ENCODE measurements at regions not wholly inside any gene's neighbourhood (a gene's known extent, or its start where the extent isn't known, plus 50 kb on each side); places are given as distances from the start of the nearest gene placed in this dataset.
"Not testable (repeated sequence)": the region's sequence is repeated elsewhere in the genome, so short reads cannot be mapped to it uniquely, and the experiment has no call there.

DNA sequence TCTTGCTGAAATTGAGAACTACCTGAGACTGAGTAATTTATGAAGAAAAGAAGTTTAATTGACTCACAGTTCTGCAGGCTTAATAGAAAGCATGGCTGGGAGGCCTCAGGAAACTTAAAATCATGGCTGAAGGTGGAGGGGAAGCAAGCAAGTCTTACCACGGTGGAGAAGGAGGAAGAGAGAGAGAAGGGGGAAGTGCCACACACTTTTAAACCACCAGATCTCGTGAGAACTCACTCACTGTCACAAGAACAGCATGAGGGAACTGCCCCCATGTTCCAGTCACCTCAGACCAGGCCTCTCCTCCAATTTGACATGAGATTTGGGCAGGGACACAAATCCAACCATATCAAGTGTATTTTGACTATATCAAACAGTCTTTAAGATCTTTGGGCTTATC, 668.3 kb downstream of the SLCO4C1 start:
- DNase-seq = not testable (repeated sequence)

DNA sequence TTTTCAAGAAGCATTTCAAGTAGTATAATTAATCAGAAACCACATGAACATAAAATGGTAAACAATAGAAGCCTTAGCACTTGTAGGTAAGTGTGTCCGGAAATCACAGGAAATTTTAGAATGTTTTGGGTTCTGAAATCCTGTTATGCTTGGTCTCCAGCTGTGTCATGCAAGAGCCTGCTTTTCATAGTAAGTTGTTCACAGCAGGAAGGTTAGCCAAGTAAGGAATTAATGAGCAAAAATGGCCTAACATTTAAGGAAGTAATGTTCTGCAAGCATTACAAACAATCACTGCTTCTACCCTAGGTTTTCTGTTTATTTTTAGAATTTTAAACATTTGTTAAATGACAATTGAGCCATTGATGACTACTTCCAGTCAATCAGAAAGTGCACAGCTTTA, 669.5 kb downstream of the SLCO4C1 start:
- DNase-seq = no peak

DNA sequence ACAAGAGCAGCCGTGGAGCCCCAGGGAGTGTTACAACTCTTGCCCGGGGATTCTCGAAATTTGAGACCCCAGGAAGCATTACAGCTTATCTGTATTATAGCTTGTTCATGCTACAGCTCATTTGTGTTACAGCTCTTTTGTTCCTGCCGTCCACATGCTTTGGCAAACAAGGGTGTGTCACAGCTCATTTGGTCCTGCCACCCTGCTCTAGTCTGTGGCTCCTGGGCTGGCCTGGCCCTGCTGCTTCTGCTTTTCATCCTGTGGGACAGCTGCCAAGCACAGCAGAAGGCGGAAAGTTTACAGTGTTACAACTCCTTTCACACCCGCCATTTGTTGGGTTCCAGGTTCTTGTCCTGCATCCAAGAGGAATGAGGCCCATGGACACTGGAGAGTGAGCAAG, 685.0 kb downstream of the SLCO4C1 start:
- no peak for DNase-seq

DNA sequence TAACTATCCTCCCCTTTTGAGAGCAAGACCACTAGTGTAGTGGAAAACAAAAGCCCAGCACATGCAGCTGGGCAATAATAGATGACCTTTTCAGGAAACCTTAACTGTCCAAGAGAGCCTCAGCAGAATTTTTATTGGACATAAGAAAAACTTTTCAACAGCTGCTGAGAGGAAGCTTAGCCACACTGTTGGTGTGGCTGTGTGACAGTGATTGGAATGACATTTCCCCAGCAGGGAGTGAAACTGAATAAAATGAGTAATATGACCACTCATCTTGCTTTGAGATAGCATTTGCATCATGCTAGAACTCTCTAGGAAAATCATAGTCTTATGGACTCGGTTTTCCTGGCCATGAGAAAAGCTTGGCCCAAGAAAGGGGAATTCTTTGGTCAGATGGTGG, 687.8 kb downstream of the SLCO4C1 start:
- no peak for DNase-seq

DNA sequence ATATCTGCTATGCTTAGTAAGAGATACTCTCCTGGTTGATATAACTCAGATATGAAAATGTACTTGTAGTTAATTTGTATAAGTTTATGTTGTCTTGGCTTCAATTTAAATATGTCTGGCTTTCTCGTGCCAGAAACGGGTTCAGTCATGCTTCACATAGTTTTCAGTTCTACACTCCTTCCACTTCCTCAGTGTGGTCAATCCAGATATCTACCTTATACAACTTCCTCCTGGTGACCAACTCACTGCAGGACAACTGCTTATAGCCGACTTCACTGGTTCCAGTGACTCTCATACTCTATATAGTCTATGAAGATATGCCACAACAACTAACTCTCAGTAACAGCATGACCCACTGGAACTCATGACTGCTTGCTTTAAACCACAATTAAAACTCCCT, 690.4 kb downstream of the SLCO4C1 start:
- no peak for DNase-seq

DNA sequence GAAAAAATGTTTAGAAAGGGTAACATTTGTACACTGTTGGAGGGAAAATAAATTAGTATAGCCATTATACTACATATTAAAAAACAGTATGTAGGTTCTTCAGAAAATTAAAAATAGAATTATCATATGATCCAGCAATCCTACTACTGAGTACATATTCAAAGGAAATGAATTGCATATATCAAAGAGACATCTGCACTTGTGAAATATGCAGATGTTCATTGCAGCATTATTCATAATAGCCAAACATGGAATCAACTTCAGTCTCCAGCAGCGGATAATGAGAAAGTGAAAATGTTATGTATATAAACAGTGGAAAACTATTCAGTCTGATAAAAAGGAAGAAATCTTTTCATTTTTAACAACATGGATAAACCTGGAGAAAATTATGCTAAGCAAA, 695.5 kb downstream of the SLCO4C1 start:
- no peak for DNase-seq

DNA sequence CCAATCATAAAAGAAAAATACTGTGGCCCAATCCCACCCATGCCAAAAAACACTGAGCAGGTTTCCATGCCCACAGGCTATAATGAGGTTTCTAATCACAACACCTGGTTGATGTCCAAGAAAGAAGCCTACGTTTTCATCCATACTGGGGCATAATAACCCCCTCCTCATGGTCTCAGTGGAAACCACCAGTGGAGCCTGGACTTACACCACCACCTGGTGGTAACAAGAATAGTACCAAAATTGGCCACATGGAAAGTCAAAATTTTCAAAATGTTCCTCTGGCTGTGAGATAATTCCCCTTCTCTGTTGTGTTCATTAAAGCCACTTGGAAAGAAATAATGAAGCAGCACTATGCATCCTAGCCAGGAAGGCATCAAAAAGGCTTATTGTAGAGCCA, 687.3 kb upstream of the ST8SIA4 start:
- DNase-seq = no peak

DNA sequence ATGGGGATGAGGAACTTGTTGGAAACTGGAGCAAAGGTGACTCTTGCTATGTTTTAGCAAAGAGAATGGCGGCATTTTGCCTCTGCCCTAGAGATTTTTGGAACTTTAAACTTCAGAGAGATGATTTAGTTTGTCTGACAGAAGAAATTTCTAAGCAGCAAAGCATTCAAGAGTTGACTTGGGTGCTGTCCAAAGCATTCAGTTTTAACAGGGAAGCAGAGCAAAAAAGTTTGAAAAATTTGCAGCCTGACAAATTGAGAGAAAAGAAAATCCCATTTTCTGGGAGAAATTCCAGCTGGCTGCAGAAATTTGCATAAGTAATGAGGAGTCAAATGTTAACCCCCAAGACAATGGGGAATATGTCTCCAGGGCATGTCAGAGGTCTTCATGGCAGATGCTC, 682.3 kb upstream of the ST8SIA4 start:
- no peak for DNase-seq

DNA sequence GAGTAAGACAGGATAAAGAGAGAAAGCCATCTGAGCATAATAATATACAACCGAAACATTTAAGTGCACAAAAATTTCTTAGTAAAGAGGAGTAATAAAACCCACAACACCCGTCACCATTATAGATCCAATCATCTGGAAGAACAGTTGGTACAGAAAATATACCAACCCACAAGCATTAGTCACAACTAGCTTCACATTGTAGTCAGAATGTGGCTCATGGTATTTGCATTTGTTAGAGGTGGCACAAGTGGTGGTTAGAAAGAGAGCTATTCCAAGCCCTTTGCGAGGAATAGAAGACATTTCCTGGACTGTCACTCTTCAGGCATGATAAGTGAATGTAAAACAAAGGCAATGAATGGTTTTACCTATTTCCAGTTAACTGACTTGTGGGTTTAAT, 677.5 kb upstream of the ST8SIA4 start:
- no peak for DNase-seq

DNA sequence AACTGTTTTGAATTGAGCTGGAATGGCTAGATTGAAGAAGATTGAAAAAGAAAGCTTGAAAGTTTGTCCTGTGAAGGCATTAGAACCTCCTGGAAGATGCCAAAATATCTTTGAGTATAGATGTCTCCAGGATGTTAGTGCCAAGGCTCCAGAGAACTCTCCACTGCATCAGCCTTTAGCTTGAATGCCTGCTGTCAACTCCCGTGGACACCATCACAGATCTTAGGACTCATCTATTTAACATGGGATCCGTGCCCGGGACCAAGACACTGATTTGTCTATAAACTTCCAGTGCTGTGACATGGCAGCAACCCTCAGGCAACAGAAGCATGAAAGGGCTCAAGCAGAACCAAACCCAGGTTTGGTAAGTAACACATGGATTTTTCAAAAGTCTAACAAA, 670.9 kb upstream of the ST8SIA4 start:
- no peak for DNase-seq

DNA sequence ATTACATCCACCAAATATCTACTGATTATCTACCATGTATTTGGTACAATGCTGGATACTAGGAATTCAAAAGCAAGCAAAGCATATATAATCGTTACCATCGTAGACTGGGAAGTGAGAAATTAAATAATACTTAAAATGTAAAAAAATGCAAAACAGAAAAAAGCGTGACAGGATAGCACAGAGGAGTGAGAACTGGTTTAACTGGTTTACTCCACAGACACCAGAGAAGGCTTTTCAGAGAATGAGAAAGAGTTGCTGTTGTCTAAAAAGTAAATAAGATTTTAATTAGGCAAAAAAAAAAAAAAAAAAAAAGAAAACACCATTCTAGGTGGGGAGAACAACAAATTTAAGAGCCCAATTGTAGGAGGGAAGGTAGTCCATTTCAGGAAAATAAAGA, 657.9 kb upstream of the ST8SIA4 start:
- DNase-seq = no peak

DNA sequence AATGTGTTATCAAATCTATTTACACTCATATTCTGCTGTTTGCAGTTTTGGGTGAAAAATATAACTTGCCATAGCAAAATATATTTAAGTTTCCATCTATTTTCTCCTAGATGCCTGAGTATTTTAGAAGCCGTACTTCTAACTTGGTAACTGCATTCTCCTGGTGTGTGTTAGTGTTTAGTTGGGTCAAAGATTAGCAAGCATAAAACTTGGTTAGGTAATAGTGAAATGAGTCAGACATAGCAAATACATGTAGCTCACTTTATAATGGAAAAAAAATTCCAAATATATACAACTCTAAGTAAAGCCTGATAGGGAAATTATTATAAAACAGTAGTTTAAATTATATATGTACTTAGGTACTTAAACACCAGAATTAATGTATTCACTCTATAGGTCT, 640.7 kb upstream of the ST8SIA4 start:
- no peak for DNase-seq

DNA sequence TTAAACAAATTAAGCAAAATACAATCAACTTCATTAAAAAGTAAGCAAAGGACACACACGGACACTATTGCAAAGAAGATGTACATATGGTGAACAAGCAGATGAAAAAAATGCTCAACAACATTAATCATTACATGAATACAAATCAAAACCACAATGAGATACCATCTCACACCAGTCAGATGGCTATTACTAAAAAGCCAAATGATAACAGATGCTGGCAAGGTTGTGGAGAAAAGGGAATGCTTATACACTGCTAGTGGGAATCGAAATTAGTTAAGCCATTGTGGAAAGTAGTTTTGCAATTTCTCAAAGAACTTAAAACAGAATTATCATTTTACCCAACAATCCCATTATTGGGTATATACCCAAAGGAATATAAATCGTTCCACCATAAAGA, 636.2 kb upstream of the ST8SIA4 start:
- DNase-seq = no peak

DNA sequence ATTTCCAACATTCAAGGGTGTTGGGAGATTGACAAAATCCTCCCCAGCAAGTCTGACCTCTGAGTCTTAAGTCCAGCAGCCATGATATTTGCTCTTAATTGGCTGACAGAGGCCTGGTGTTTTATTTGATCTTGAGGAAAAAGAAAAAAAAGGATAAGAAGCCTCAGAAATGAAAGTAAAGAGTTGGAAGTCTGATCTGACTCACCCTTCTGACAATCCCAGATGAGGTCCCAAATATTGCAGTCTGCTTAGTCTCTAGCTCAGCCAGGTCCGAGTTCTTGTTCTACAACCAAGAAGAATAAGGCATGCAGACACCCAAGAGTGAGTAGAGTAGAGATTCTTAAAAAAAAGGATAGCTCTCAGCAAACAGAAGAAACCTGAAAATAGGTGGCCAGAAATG, 632.5 kb upstream of the ST8SIA4 start:
- no peak for DNase-seq

DNA sequence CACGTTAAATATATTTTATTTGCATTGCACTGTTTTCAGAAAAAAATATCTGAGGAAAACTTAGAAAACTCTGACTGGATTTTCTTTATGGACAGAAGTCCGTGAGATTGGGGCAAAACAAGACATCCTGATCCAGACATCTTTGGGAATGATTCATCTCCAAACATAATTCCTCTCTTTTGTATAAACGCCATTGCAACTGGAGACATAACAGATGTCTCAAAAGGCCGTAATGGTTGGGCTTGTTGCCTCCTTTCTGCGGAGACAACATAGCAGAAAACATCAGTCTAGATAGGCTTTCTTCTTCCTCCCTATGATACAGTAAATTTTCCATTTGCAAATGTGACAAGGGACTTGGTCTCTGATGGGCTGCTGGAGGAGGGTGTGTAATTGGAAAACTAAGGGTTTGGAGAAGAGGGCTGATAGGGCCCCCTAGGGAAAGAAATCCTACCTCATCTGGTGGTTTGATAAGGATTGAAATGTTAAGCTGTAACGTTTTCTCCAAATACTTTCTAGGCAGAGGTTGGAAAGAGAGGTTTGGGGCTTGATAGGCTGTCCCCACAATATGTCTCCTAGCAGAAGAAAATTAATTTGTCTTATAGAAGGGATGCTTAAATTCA, 631.5 kb upstream of the ST8SIA4 start:
- DNase-seq = no peak

DNA sequence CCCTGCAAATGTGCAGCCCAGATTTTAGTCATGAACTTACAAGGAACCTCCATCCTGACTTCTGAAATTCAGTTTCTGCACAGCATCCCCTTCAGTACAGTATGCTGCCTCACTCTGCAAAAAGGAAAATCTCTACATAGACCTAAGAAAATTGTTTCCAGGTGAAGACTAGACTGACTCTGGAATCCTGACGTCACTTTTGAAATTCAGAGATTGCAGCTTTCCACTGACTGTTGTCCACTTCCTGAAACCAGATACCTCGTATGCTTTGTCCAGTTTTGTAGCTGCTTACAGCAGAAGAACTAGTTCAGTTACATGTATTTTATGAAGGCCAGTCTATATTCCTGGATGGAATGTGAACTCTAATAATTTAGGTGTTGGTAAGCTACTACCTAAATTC, 629.3 kb upstream of the ST8SIA4 start:
- no peak for DNase-seq

DNA sequence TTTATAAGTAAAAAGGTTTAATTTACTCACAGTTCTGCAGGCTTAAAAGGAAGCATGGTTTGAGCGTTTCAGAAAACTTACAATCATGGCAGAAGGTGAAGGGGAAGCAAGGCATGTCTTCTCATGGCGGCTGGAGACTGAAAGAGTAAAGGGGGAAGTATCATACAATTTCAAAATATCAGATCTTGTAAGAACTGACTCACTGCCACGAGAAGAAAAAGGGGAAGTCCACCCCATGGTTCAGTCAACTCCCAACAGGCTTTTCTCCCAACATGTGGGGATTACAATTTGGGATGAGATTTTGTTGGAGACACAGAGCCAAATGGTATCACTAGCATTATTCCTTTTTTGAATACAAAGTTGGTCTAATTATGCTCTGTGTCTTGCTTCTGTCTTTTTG, 627.9 kb upstream of the ST8SIA4 start:
- no peak for DNase-seq

DNA sequence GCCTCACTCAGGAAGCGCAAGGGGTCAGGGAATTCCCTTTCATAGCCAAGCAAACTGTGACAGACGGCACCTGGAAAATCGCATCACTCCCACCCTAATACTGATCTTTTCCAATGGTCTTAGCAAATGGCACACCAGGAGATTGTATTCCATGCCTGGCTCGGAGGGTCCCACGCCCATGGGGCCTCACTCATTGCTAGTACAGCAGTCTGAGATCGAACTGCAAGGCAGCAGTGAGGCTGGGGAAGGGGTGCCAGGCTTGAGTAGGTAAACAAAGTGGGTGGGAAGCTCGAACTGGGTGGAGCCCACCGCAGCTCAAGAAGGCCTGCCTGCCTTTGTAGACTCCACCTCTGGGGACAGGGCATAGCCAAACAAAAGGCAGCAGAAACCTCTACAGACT, 626.0 kb upstream of the ST8SIA4 start:
- not testable (repeated sequence) for DNase-seq

DNA sequence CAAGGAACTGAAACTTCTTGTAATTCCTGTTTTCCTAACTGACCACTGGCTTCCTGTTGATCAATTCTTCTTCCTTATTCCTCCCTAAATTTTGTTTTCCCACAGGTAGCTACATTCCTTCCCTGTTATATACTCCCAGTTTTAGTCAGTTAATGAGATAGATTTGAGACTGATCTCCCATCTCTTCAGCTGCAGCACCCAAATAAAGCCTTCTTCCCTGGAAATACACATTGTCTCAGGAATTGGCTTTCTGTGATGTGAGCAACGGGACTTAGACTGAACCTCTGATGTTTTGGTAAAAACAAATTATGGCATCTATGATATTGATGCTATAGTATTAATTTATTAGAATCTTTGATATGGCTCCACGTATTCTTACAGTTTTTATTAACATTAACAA, 617.3 kb upstream of the ST8SIA4 start:
- no peak for DNase-seq

DNA sequence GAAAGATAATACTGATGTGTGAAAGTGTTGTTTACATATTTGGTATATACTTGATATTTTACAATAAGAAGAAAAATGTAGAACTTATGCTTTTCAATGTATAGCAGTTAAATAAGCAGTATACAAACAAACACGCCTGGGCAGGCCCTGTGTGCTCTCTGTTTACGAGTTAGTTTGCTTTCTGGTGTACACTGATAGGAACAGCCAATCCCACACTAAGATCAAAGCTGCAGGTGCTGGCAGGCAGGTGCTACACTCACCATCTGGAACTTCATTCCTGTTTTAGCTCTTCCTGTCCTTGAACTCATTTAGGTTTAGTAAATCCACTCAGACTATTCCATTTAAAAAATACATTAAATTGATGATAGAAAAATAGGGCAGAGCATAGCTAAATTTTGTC, 614.7 kb upstream of the ST8SIA4 start:
- no peak for DNase-seq

DNA sequence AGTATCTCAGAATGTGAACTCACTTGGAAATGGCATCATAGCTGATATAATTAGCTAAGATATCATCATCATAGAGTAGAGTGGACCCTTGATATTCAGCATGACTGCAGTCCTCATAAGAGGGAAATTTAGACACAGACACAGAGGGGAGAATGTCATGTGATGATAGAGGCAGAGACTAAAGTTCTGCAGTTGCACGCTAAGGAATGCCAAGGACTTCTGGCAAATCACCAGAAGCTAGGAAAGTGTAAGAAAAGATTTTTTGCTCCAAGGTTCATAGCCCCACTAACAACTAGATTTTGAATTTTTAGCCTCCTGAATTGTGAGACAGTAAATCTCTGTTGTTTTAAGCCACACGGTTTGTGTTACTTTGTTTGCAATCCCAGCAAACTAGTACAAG, 612.6 kb upstream of the ST8SIA4 start:
- DNase-seq = no peak

DNA sequence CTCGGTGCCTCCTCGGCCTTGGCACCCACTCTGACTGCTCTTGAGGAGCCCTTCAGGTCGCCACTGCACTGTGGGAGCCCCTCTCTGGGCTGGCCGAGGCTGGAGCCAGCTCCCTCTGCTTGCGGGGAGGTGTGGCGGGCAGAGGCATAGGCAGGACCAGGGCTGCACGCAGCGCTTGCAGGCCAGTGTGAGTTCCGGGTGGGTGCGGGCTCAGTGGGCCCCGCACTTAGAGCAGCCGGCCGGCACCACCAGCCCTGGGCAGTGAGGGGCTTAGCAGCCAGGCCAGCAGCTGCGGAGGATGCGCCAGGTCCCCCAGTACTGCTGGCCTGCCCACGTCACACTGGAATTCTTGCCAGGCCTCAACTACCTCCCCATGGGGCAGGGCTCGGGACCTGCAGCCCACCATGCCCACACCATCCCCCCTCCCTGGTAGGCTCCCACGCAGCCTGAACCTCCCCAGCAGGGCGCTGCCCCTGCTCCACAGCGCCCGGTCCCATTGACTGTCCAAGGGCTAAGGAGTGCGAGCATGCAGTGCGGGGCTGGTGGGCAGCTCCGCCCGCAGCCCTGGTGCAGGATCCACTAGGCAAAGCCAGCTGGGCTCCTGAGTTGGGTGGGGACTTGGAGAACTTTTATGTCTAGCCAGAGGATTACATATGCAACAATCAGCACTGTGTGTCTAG, 602.9 kb upstream of the ST8SIA4 start:
- DNase-seq = no peak

DNA sequence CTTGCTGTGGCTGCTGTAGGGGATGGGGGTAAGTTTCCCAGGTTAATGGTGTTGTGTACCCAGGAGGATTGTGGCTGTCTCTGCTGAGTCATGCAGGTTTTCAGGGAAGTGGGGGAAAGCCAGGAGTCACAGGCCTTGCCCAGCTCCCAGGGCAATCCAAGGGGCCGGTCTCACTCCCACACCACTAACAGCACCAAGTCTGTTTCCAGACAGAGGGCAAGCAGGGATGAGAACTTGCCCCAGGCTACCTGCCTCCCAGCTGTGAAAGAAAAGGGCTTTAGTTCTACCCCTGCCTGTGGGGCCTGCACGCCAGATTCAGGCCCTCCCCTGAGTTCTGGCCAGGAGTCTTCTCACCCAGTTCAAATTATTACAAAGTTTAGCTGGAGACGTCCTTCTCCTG, 579.8 kb upstream of the ST8SIA4 start:
- no peak for DNase-seq

DNA sequence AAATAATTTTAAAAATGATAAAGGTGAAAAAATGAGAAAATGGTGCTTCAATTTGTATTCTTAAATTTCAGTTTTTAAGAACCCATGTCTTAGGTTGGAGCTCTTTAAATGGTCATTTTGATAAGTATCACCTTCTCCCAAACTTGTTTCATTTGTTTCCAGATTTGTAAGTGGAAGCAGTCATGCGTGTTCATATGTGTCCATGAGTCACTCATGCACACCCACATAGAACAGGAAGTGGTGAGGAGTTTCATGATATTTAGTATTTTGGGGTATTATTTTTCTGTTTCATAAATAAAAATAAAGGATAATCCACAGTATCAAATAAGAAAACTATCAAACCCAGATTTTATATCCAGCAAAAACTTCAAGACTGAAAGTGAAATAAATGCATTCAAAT, 570.4 kb upstream of the ST8SIA4 start:
- no peak for DNase-seq

DNA sequence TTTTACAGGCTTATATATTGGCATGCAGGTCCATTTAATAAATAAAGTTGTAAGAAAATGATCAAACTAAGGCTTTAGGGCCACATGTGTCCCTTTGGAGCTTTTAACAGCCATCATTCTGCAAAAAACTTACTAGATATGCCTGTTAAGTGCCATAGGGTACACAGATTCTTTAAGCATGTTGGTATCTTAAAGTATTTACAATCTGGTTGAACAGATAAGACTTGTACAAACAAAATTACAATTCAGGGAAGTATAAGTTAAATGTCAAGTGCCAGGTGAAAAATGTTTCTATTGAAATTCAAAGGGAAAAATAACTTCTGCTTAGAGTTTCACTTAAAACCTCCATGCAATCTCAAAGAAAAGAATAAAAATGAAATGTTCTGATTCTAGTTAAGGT, 558.4 kb upstream of the ST8SIA4 start:
- DNase-seq = no peak
